Activated CD8-positive, alpha-beta T cell treated with anti-CD3 and anti-CD28 coated beads, Interleukin-2, amount 10 ng/mL, durations not matched to agents 7 days and 5 days (primary cell): ENCODE measurements at regions not wholly inside any gene's neighbourhood (a gene's known extent, or its start where the extent isn't known, plus 50 kb on each side); places are given as distances from the start of the nearest gene placed in this dataset.

Source experiments
- ATAC-seq: fragments of 150-1000 bp; cut with Tn5 transposase; one replicate; pipeline ENCODE4 v1.10.0; 2021; ENCODE audit warnings: moderate library complexity
- CTCF ChIA-PET: fragments of 350-600 bp; sonication (Branson Sonifier 250); formaldehyde crosslinking; loops from one replicate; lab custom pipeline; 2021; ENCODE audit warnings: antibody characterized with exemption; lab: Charles Lee
- POLR2A ChIA-PET: fragments of 350-600 bp; sonication (Branson Sonifier 250); formaldehyde crosslinking; loops from one replicate; lab custom pipeline; 2021; ENCODE audit warnings: antibody characterized with exemption; lab: Charles Lee
- DNase-seq: peaks from one replicate; pipeline ENCODE4 v3.0.0-alpha.2; 2020
- H3K27ac Mint-ChIP-seq: one replicate; pipeline ENCODE4 v1.8.0; 2021; ENCODE audit warnings: mild to moderate bottlenecking, mixed read lengths
- H3K27me3 Mint-ChIP-seq: one replicate; pipeline ENCODE4 v1.8.0; 2021; ENCODE audit warnings: low read depth, mixed read lengths
- H3K36me3 Mint-ChIP-seq: one replicate; pipeline ENCODE4 v1.8.0; 2021; ENCODE audit warnings: low read depth, mixed read lengths
- H3K4me1 Mint-ChIP-seq: one replicate; pipeline ENCODE4 v1.8.0; 2021; ENCODE audit warnings: low read depth, mixed read lengths
- H3K4me3 Mint-ChIP-seq: one replicate; pipeline ENCODE4 v1.8.0; 2021; ENCODE audit warnings: mild to moderate bottlenecking, mixed read lengths
- H3K9me3 Mint-ChIP-seq: one replicate; pipeline ENCODE4 v1.8.0; 2022; ENCODE audit warnings: mixed read lengths; ENCODE audit not compliant: insufficient read depth

DNA sequence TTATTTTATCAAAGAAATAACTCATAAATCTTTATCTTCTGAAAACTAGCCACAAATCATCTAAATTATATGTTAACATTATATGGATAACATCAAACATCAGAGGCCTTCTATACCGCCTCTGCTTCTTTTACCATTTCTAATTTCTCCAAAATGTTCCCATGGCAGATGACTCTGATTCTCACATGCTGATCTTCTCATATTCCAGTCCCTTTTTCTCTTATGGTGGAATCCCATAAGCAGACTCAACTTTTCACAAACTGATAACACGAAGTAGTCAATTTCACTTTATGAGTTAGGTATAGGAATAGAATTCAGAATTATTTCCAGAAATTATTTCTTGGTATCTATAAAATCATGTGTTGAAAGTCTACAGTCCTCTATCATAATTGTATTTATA lies 212.3 kb downstream of the ENC1 start:
- ATAC-seq = no peak
- peaks cover 11% of the 10 kb centered on the region for H3K27me3 Mint-ChIP-seq
- no peaks in the 10 kb centered on the region for H3K9me3 Mint-ChIP-seq
- ChIA-PET POLR2A (no interaction called here), CTCF (no interaction called here)
- H3K4me1 Mint-ChIP-seq = no peaks in the 10 kb centered on the region
- no peak overlapping the region for H3K4me3 Mint-ChIP-seq
- no peak for DNase-seq
- no peak overlapping the region for H3K27ac Mint-ChIP-seq
- H3K36me3 Mint-ChIP-seq = no peaks in the 10 kb centered on the region

GRCh38 chr5:74426506-74426905 lies 214.0 kb downstream of the ENC1 start:
- H3K4me3 Mint-ChIP-seq = no peak overlapping the region
- H3K4me1 Mint-ChIP-seq = no peaks in the 10 kb centered on the region
- H3K27me3 Mint-ChIP-seq = peaks cover 8% of the 10 kb centered on the region
- no peaks in the 10 kb centered on the region for H3K36me3 Mint-ChIP-seq
- DNase-seq = no peak
- H3K27ac Mint-ChIP-seq = no peak overlapping the region
- ChIA-PET POLR2A (no interaction called here), CTCF (no interaction called here)
- H3K9me3 Mint-ChIP-seq = no peaks in the 10 kb centered on the region
- ATAC-seq = no peak

DNA sequence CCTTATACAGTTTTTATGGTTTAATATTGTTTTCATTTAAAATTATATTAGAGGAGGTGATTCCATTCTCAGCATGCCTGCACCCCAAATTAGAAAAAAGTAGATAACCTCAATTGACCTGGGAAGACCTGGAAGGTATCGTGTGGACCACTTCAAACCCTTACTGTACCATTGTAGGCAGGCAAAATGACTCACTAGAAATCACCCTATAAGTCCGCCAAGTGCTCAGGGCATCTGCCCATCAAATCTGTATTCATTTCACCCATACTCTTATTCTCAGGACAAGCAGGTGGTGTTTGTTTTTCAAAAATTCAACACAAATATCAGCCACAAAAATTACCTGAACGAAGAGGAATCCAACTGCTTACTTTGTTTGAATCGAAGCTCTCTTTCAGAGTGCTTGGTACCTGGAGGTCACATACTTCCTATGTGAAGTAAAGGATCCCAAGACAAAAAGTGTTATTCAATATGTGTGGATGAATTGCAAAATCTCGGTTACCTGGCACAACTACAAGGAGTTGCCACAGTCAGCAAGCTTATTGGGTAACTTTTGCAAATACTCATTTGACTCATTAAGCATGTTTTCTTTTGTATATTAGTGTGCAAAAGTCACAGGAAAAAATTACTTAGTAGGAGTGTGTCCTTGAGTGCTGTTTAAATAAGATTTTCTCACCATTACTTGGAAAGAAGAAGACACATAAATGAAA lies 216.2 kb downstream of the ENC1 start:
- peaks cover 5% of the 10 kb centered on the region for H3K27me3 Mint-ChIP-seq
- H3K36me3 Mint-ChIP-seq = no peaks in the 10 kb centered on the region
- CTCF ChIA-PET = no interaction called here
- H3K9me3 Mint-ChIP-seq = no peaks in the 10 kb centered on the region
- no peaks in the 10 kb centered on the region for H3K4me1 Mint-ChIP-seq
- H3K4me3 Mint-ChIP-seq = no peak overlapping the region
- ATAC-seq (no peak), DNase-seq (no peak)
- POLR2A ChIA-PET = no interaction called here
- H3K27ac Mint-ChIP-seq = no peak overlapping the region

DNA sequence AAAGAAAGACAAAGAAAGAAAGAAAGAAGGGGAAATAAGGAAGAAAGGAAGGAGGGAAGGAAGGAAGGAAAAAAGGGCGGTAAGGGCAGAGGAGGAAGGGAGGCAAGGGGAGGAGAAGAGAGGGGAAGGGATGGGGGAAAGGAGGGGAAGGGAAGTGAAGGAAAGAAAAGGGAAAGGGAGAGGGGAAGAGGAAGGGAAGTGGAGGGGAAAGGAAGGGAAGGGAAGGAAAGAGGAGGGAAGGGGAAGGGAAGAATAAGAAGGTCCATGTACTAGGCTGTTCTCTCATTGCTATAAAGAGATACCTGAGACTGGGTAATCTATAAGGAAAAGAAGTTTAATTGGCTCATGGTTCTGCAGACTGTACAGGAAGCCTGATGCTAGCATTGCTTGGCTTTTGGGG lies 217.1 kb downstream of the ENC1 start:
- H3K27me3 Mint-ChIP-seq = peaks cover 5% of the 10 kb centered on the region
- DNase-seq (no peak), ATAC-seq (no peak)
- no peaks in the 10 kb centered on the region for H3K9me3 Mint-ChIP-seq
- no peaks in the 10 kb centered on the region for H3K4me1 Mint-ChIP-seq
- ChIA-PET CTCF (no interaction called here), POLR2A (no interaction called here)
- no peak overlapping the region for H3K4me3 Mint-ChIP-seq
- no peaks in the 10 kb centered on the region for H3K36me3 Mint-ChIP-seq
- no peak overlapping the region for H3K27ac Mint-ChIP-seq

- no peak for DNase-seq
Observed at GRCh38 chr5:74422671-74423070, 217.9 kb downstream of the ENC1 start.

DNA sequence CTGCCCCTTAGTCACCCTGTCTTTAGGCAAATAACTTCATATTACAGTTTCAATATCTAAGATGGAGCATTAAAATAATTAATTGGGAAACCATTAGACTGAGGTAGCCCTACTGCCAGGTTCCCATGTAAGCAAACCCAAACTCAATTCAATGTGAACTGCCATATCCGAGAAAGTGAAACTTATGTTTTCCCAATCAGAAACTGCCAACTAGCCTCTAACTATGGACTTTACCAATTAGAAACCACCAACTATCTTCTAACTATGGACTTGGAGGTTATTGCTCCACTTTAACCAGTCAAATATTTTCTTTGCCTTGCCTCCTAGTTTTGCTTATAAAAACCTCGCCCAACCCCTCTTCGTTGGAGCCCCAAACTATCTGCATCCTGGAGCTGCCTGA lies 218.5 kb downstream of the ENC1 start:
- Mint-ChIP-seq H3K4me3 (no peak overlapping the region), H3K4me1 (no peaks in the 10 kb centered on the region), H3K9me3 (no peaks in the 10 kb centered on the region), H3K36me3 (no peaks in the 10 kb centered on the region), H3K27me3 (peaks cover 11% of the 10 kb centered on the region), H3K27ac (no peak overlapping the region)
- ChIA-PET CTCF (no interaction called here), POLR2A (no interaction called here)
- ATAC-seq = no peak
- no peak for DNase-seq

More at GRCh38 chr5:74422671-74423070, 217.9 kb downstream of the ENC1 start:
- H3K9me3 Mint-ChIP-seq = no peaks in the 10 kb centered on the region
- no peak overlapping the region for H3K4me3 Mint-ChIP-seq
- H3K27me3 Mint-ChIP-seq = peaks cover 7% of the 10 kb centered on the region
- no peak for ATAC-seq
- ChIA-PET CTCF (no interaction called here), POLR2A (no interaction called here)
- H3K4me1 Mint-ChIP-seq = no peaks in the 10 kb centered on the region
- H3K36me3 Mint-ChIP-seq = no peaks in the 10 kb centered on the region
- no peak overlapping the region for H3K27ac Mint-ChIP-seq

GRCh38 chr5:74421377-74421776 lies 219.2 kb downstream of the ENC1 start:
- Mint-ChIP-seq H3K27me3 (peaks cover 14% of the 10 kb centered on the region), H3K4me1 (no peaks in the 10 kb centered on the region), H3K9me3 (no peaks in the 10 kb centered on the region), H3K27ac (no peak overlapping the region), H3K4me3 (no peak overlapping the region), H3K36me3 (no peaks in the 10 kb centered on the region)
- DNase-seq (no peak), ATAC-seq (no peak)
- ChIA-PET CTCF (no interaction called here), POLR2A (no interaction called here)

GRCh38 chr5:74420947-74421346 lies 219.6 kb downstream of the ENC1 start:
- DNase-seq (no peak), ATAC-seq (no peak)
- Mint-ChIP-seq H3K4me1 (no peaks in the 10 kb centered on the region), H3K4me3 (no peak overlapping the region), H3K27ac (no peak overlapping the region), H3K36me3 (no peaks in the 10 kb centered on the region), H3K27me3 (peaks cover 14% of the 10 kb centered on the region), H3K9me3 (no peaks in the 10 kb centered on the region)
- POLR2A ChIA-PET = no interaction called here
- CTCF ChIA-PET = no interaction called here

DNA sequence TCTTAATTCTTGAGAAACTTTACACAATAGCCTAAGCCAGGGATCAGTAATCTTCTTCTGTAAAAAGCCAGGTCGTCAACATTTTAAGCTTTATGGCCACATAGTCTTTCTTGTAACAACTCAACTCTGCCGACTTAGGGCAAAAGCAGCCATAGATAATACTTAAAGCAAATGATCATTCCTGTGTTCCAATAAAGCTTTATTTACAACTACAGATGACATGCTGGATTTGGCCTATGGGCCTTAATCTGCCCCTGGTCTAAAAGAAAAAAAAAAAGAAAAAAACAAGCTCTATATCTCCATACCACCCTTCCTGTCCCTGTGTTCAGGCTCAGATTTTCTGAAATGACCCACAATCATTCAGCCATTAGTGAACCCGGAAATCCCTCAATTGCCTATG lies 220.3 kb downstream of the ENC1 start:
- Mint-ChIP-seq H3K4me3 (no peak overlapping the region), H3K27me3 (peaks cover 14% of the 10 kb centered on the region), H3K4me1 (no peaks in the 10 kb centered on the region), H3K36me3 (no peaks in the 10 kb centered on the region), H3K27ac (no peak overlapping the region), H3K9me3 (no peaks in the 10 kb centered on the region)
- CTCF ChIA-PET = interaction anchor here (1.2 kb wide), 1 partner anchor 10 kb away, joined by 3 read pairs; no protein-coding TSS in a partner anchor
- POLR2A ChIA-PET = no interaction called here
- ATAC-seq = no peak
- DNase-seq = no peak

- Mint-ChIP-seq H3K4me3 (no peak overlapping the region), H3K4me1 (no peaks in the 10 kb centered on the region), H3K27me3 (peaks cover 13% of the 10 kb centered on the region), H3K9me3 (no peaks in the 10 kb centered on the region), H3K36me3 (no peaks in the 10 kb centered on the region), H3K27ac (no peak overlapping the region)
- DNase-seq (no peak), ATAC-seq (no peak)
- ChIA-PET POLR2A (no interaction called here), CTCF (interaction anchor here (1.2 kb wide), 1 partner anchor 10 kb away, joined by 3 read pairs; no protein-coding TSS in a partner anchor)
Observed at GRCh38 chr5:74419468-74419867, 221.1 kb downstream of the ENC1 start.

GRCh38 chr5:74418709-74419108 lies 221.8 kb downstream of the ENC1 start:
- DNase-seq (no peak), ATAC-seq (no peak)
- Mint-ChIP-seq H3K27me3 (peaks cover 9% of the 10 kb centered on the region), H3K4me3 (no peak overlapping the region), H3K9me3 (no peaks in the 10 kb centered on the region), H3K36me3 (no peaks in the 10 kb centered on the region), H3K4me1 (no peaks in the 10 kb centered on the region), H3K27ac (no peak overlapping the region)
- POLR2A ChIA-PET = no interaction called here
- CTCF ChIA-PET = interaction anchor here (0.7 to 1.1 kb wide), 2 partner anchors 12 to 223 kb away, joined by 3 read pairs; no protein-coding TSS in a partner anchor

DNA sequence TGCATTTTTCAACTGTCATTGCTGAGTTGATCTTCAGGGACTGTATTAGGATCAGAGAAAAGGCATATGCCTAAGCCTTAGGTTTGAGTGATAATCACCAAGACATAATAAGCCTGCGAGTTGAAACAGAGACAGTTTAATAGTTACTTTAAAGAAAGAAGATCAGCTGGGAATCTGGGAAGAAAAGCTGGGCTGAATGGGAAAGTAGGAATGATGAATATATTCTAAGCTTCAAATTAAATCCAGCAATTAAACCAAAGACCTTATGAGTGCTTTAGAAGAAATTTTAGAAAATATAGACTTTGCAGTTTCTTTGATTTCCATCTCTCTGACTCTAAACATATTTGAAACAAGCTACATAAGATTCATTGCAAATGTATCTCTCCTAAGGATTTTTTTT lies 222.3 kb downstream of the ENC1 start:
- peaks cover 9% of the 10 kb centered on the region for H3K27me3 Mint-ChIP-seq
- H3K4me3 Mint-ChIP-seq = no peak overlapping the region
- H3K36me3 Mint-ChIP-seq = no peaks in the 10 kb centered on the region
- no peaks in the 10 kb centered on the region for H3K4me1 Mint-ChIP-seq
- no peaks in the 10 kb centered on the region for H3K9me3 Mint-ChIP-seq
- DNase-seq (no peak), ATAC-seq (no peak)
- H3K27ac Mint-ChIP-seq = no peak overlapping the region
- POLR2A ChIA-PET = no interaction called here
- CTCF ChIA-PET = interaction anchor here (0.7 to 1.1 kb wide), 2 partner anchors 12 to 223 kb away, joined by 3 read pairs; no protein-coding TSS in a partner anchor

GRCh38 chr5:74415695-74416102 lies 224.8 kb downstream of the ENC1 start:
- peaks cover 10% of the 10 kb centered on the region for H3K27me3 Mint-ChIP-seq

More at GRCh38 chr5:74415695-74416102, 224.8 kb downstream of the ENC1 start:
- Mint-ChIP-seq H3K4me1 (no peaks in the 10 kb centered on the region), H3K27ac (no peak overlapping the region), H3K9me3 (no peaks in the 10 kb centered on the region), H3K36me3 (no peaks in the 10 kb centered on the region), H3K4me3 (no peak overlapping the region)
- ATAC-seq = no peak
- DNase-seq = no peak
- POLR2A ChIA-PET = no interaction called here
- CTCF ChIA-PET = no interaction called here
